Effector memory CD8-positive, alpha-beta T cell (primary cell): ENCODE measurements at regions not wholly inside any gene's neighbourhood (a gene's known extent, or its start where the extent isn't known, plus 50 kb on each side); places are given as distances from the start of the nearest gene placed in this dataset.

Source experiments
- ATAC-seq: fragments of 150-1000 bp; cut with Tn5 transposase; replicated peaks from 2 replicates; pipeline ENCODE4 v1.10.0; 2021; ENCODE audit warnings: mild to moderate bottlenecking, moderate library complexity
- DNase-seq, 3 experiments: peaks; one replicate each; pipeline ENCODE4 v3.0.0; 2021
- H3K27ac Mint-ChIP-seq, 2 donors: one replicate each; pipeline ENCODE4 v1.8.0; 2022; ENCODE audit warnings: mild to moderate bottlenecking in 2 of 2, mixed read lengths in 2 of 2, moderate library complexity in 2 of 2
- H3K27me3 Mint-ChIP-seq, 2 donors: one replicate each; pipeline ENCODE4 v1.8.0; 2022; ENCODE audit warnings: mixed read lengths in 2 of 2
- H3K36me3 Mint-ChIP-seq: one replicate; pipeline ENCODE4 v1.8.0; 2022; ENCODE audit warnings: mild to moderate bottlenecking, moderate library complexity, mixed read lengths; ENCODE audit not compliant: insufficient read depth
- H3K4me1 Mint-ChIP-seq, 2 donors: one replicate each; pipeline ENCODE4 v1.8.0; 2022; ENCODE audit warnings: low read depth in 2 of 2, mixed read lengths in 2 of 2
- H3K4me3 Mint-ChIP-seq, 2 donors: one replicate each; pipeline ENCODE4 v1.8.0; 2022; ENCODE audit warnings: mild to moderate bottlenecking in 2 of 2, mixed read lengths in 2 of 2, moderate library complexity in 2 of 2
- H3K9me3 Mint-ChIP-seq, 2 donors: one replicate each; pipeline ENCODE4 v1.8.0; 2022; ENCODE audit warnings: mixed read lengths in 2 of 2

- ATAC-seq (no peak), DNase-seq (no peak)
- H3K4me1 Mint-ChIP-seq: no peaks in the 10 kb centered on the region
- peaks cover 0 to 2% of the 10 kb centered on the region in 2 donors for H3K9me3 Mint-ChIP-seq
- H3K36me3 Mint-ChIP-seq: no peaks in the 10 kb centered on the region
- H3K27me3 Mint-ChIP-seq: peaks cover 25 to 63% of the 10 kb centered on the region in 2 donors
- H3K4me3 Mint-ChIP-seq: no peak overlapping the region
- H3K27ac Mint-ChIP-seq: no peak overlapping the region
Measured at GRCh38 chr15:34700891-34701427, 53.8 kb downstream of the GJD2 start.

GRCh38 chr15:34699968-34700640 lies 54.7 kb downstream of the GJD2 start:
- H3K4me1 Mint-ChIP-seq: no peaks in the 10 kb centered on the region

GRCh38 chr15:34696506-34696905 lies 58.3 kb downstream of the GJD2 start:
- Mint-ChIP-seq H3K27ac (no peak overlapping the region), H3K4me3 (no peak overlapping the region), H3K36me3 (no peaks in the 10 kb centered on the region), H3K9me3 (peaks cover 0 to 2% of the 10 kb centered on the region in 2 donors), H3K4me1 (no peaks in the 10 kb centered on the region), H3K27me3 (peaks cover 35 to 62% of the 10 kb centered on the region in 2 donors)
- DNase-seq (no peak), ATAC-seq (no peak)

More at GRCh38 chr15:34699968-34700640, 54.7 kb downstream of the GJD2 start:
- Mint-ChIP-seq H3K36me3 (no peaks in the 10 kb centered on the region), H3K27ac (no peak overlapping the region), H3K4me3 (no peak overlapping the region), H3K27me3 (peaks cover 16 to 54% of the 10 kb centered on the region in 2 donors), H3K9me3 (peaks cover 0 to 2% of the 10 kb centered on the region in 2 donors)
- no peak for DNase-seq
- ATAC-seq: no peak

GRCh38 chr15:34693053-34693744 lies 61.6 kb downstream of the GJD2 start:
- DNase-seq: no peak
- Mint-ChIP-seq H3K4me1 (peaks cover 0 to 2% of the 10 kb centered on the region in 2 donors), H3K27me3 (peaks cover 26 to 49% of the 10 kb centered on the region in 2 donors), H3K4me3 (no peak overlapping the region), H3K9me3 (peaks cover 0 to 2% of the 10 kb centered on the region in 2 donors), H3K27ac (no peak overlapping the region), H3K36me3 (no peaks in the 10 kb centered on the region)
- ATAC-seq: no peak

- peaks cover 0 to 2% of the 10 kb centered on the region in 2 donors for H3K4me1 Mint-ChIP-seq
- no peaks in the 10 kb centered on the region for H3K36me3 Mint-ChIP-seq
- H3K4me3 Mint-ChIP-seq: no peak overlapping the region
- H3K27me3 Mint-ChIP-seq: peaks cover 32 to 48% of the 10 kb centered on the region in 2 donors
- H3K9me3 Mint-ChIP-seq: peaks cover 0 to 2% of the 10 kb centered on the region in 2 donors
- DNase-seq (no peak), ATAC-seq (no peak)
- no peak overlapping the region for H3K27ac Mint-ChIP-seq
Measured at GRCh38 chr15:34691034-34691433, 63.8 kb downstream of the GJD2 start.

GRCh38 chr15:34688699-34689098 lies 66.1 kb downstream of the GJD2 start:
- Mint-ChIP-seq H3K4me3 (no peak overlapping the region), H3K4me1 (peaks cover 0 to 2% of the 10 kb centered on the region in 2 donors), H3K27ac (no peak overlapping the region), H3K9me3 (peaks cover 0 to 2% of the 10 kb centered on the region in 2 donors), H3K36me3 (no peaks in the 10 kb centered on the region), H3K27me3 (peaks cover 26 to 45% of the 10 kb centered on the region in 2 donors)
- ATAC-seq: no peak
- DNase-seq: no peak

- ATAC-seq (no peak), DNase-seq (no peak)
- Mint-ChIP-seq H3K27ac (no peak overlapping the region), H3K36me3 (no peaks in the 10 kb centered on the region), H3K27me3 (peaks cover 6 to 9% of the 10 kb centered on the region in 2 donors), H3K4me3 (no peak overlapping the region), H3K9me3 (no peaks in the 10 kb centered on the region), H3K4me1 (no peaks in the 10 kb centered on the region)
Measured at GRCh38 chr15:34684351-34684750, 70.4 kb downstream of the GJD2 start.

GRCh38 chr15:34682674-34683073 lies 72.1 kb downstream of the GJD2 start:
- DNase-seq (no peak), ATAC-seq (no peak)
- H3K36me3 Mint-ChIP-seq: no peaks in the 10 kb centered on the region
- H3K9me3 Mint-ChIP-seq: no peaks in the 10 kb centered on the region
- no peak overlapping the region for H3K27ac Mint-ChIP-seq
- H3K4me1 Mint-ChIP-seq: no peaks in the 10 kb centered on the region
- H3K4me3 Mint-ChIP-seq: no peak overlapping the region
- peaks cover 6 to 9% of the 10 kb centered on the region in 2 donors for H3K27me3 Mint-ChIP-seq

GRCh38 chr15:34679291-34679690 lies 75.5 kb downstream of the GJD2 start:
- ATAC-seq (no peak), DNase-seq (no peak)
- Mint-ChIP-seq H3K4me3 (no peak overlapping the region), H3K27me3 (peaks cover 3 to 5% of the 10 kb centered on the region in 2 donors), H3K36me3 (no peaks in the 10 kb centered on the region), H3K4me1 (no peaks in the 10 kb centered on the region), H3K27ac (no peak overlapping the region), H3K9me3 (no peaks in the 10 kb centered on the region)

- no peaks in the 10 kb centered on the region for H3K36me3 Mint-ChIP-seq
- ATAC-seq (no peak), DNase-seq (no peak)
- no peak overlapping the region for H3K4me3 Mint-ChIP-seq
- no peaks in the 10 kb centered on the region for H3K4me1 Mint-ChIP-seq
- H3K27ac Mint-ChIP-seq: no peak overlapping the region
- H3K9me3 Mint-ChIP-seq: no peaks in the 10 kb centered on the region
- H3K27me3 Mint-ChIP-seq: peaks cover 26 to 31% of the 10 kb centered on the region in 2 donors
Measured at GRCh38 chr15:34673241-34673640, 81.6 kb downstream of the GJD2 start.

GRCh38 chr15:34665498-34666116 lies 82.2 kb upstream of the GOLGA8B start:
- H3K27ac Mint-ChIP-seq: no peak overlapping the region
- no peak overlapping the region for H3K4me3 Mint-ChIP-seq
- no peaks in the 10 kb centered on the region for H3K4me1 Mint-ChIP-seq
- DNase-seq (no peak), ATAC-seq (no peak)
- no peaks in the 10 kb centered on the region for H3K9me3 Mint-ChIP-seq
- H3K36me3 Mint-ChIP-seq: no peaks in the 10 kb centered on the region
- peaks cover 21 to 28% of the 10 kb centered on the region in 2 donors for H3K27me3 Mint-ChIP-seq

GRCh38 chr15:34664418-34664817 lies 81.0 kb upstream of the GOLGA8B start:
- H3K27ac Mint-ChIP-seq: no peak overlapping the region
- H3K36me3 Mint-ChIP-seq: no peaks in the 10 kb centered on the region
- DNase-seq (no peak), ATAC-seq (no peak)
- no peaks in the 10 kb centered on the region for H3K9me3 Mint-ChIP-seq
- H3K4me3 Mint-ChIP-seq: no peak overlapping the region
- peaks cover 29 to 36% of the 10 kb centered on the region in 2 donors for H3K27me3 Mint-ChIP-seq
- H3K4me1 Mint-ChIP-seq: no peaks in the 10 kb centered on the region

- no peak overlapping the region for H3K4me3 Mint-ChIP-seq
- H3K36me3 Mint-ChIP-seq: no peaks in the 10 kb centered on the region
- H3K4me1 Mint-ChIP-seq: no peaks in the 10 kb centered on the region
- H3K9me3 Mint-ChIP-seq: no peaks in the 10 kb centered on the region
- H3K27me3 Mint-ChIP-seq: peaks cover 31 to 37% of the 10 kb centered on the region in 2 donors
- no peak overlapping the region for H3K27ac Mint-ChIP-seq
- ATAC-seq (no peak), DNase-seq (no peak)
Measured at GRCh38 chr15:34663101-34663500, 79.7 kb upstream of the GOLGA8B start.
